ENCODE measurements at regions not wholly inside any gene's neighbourhood (a gene's known extent, or its start where the extent isn't known, plus 50 kb on each side); places are given as distances from the start of the nearest gene placed in this dataset.
"Not testable (repeated sequence)": the region's sequence is repeated elsewhere in the genome, so short reads cannot be mapped to it uniquely, and the experiment has no call there.

GRCh38 chr2:111345439-111345838 lies 224.7 kb downstream of the BCL2L11 start:
- not testable (repeated sequence) for H3K9ac ChIP-seq (ENCODE audit: low read length); H3K4me2 ChIP-seq (ENCODE audit: low read length); H3K4me3 ChIP-seq (ENCODE audit: low read length); H4K5ac ChIP-seq (ENCODE audit: low read length); H2BK15ac ChIP-seq (replicated peaks; ENCODE audit: low read depth); H3K27ac ChIP-seq (ENCODE audit: low read depth, low read length); H3K18ac ChIP-seq (ENCODE audit: low read length); H3K4me1 ChIP-seq (ENCODE audit: control insufficient read depth, low read depth, low read length); H2BK120ac ChIP-seq (ENCODE audit: low read depth, low read length); H4K8ac ChIP-seq (ENCODE audit: low read depth, low read length); H2AK5ac ChIP-seq (ENCODE audit: low read length); H3K79me1 ChIP-seq (ENCODE audit: low read length); H3K36me3 ChIP-seq (ENCODE audit: control insufficient read depth, insufficient read depth, low read length); DNase-seq; H3K4ac ChIP-seq (ENCODE audit: low read depth, low read length); H3K79me2 ChIP-seq (ENCODE audit: control insufficient read depth, insufficient read depth, low read length); H3K23ac ChIP-seq (ENCODE audit: low read length); H3K27me3 ChIP-seq (ENCODE audit: insufficient read depth, low read length, poor library complexity); H2BK5ac ChIP-seq (ENCODE audit: low read length); H3K56ac ChIP-seq (ENCODE audit: low read length)
- WGBS (ENCODE audit: extremely low coverage, insufficient coverage, low lambda C conversion rate) = no CpG with 5 or more reads among the region's 3 CpGs

GRCh38 chr2:111346018-111346930 lies 225.6 kb downstream of the BCL2L11 start:
- not testable (repeated sequence) for H3K23ac ChIP-seq (ENCODE audit: low read length); H3K36me3 ChIP-seq (ENCODE audit: control insufficient read depth, insufficient read depth, low read length); H4K8ac ChIP-seq (ENCODE audit: low read depth, low read length); H3K4me3 ChIP-seq (ENCODE audit: low read length); H3K4ac ChIP-seq (ENCODE audit: low read depth, low read length); H2BK15ac ChIP-seq (replicated peaks; ENCODE audit: low read depth); H3K4me1 ChIP-seq (ENCODE audit: control insufficient read depth, low read depth, low read length); H2BK120ac ChIP-seq (ENCODE audit: low read depth, low read length); H3K27ac ChIP-seq (ENCODE audit: low read depth, low read length); H3K4me2 ChIP-seq (ENCODE audit: low read length); H2AK5ac ChIP-seq (ENCODE audit: low read length); H3K27me3 ChIP-seq (ENCODE audit: insufficient read depth, low read length, poor library complexity); H3K79me2 ChIP-seq (ENCODE audit: control insufficient read depth, insufficient read depth, low read length); H3K56ac ChIP-seq (ENCODE audit: low read length); H3K9ac ChIP-seq (ENCODE audit: low read length); H2BK5ac ChIP-seq (ENCODE audit: low read length); H4K5ac ChIP-seq (ENCODE audit: low read length); H3K79me1 ChIP-seq (ENCODE audit: low read length); H3K18ac ChIP-seq (ENCODE audit: low read length)
- peak; percentile 16 for DNase-seq
- no CpG with 5 or more reads among the region's 14 CpGs for WGBS (ENCODE audit: extremely low coverage, insufficient coverage, low lambda C conversion rate)

GRCh38 chr2:111347695-111348094 lies 227.0 kb downstream of the BCL2L11 start:
- not testable (repeated sequence) for H3K18ac ChIP-seq (ENCODE audit: low read length); H3K23ac ChIP-seq (ENCODE audit: low read length); H3K36me3 ChIP-seq (ENCODE audit: control insufficient read depth, insufficient read depth, low read length); H3K56ac ChIP-seq (ENCODE audit: low read length); H3K4me3 ChIP-seq (ENCODE audit: low read length); H4K8ac ChIP-seq (ENCODE audit: low read depth, low read length); DNase-seq; H3K4me1 ChIP-seq (ENCODE audit: control insufficient read depth, low read depth, low read length); H3K79me2 ChIP-seq (ENCODE audit: control insufficient read depth, insufficient read depth, low read length); H3K9ac ChIP-seq (ENCODE audit: low read length); H3K27ac ChIP-seq (ENCODE audit: low read depth, low read length); H3K27me3 ChIP-seq (ENCODE audit: insufficient read depth, low read length, poor library complexity); H2AK5ac ChIP-seq (ENCODE audit: low read length); H2BK15ac ChIP-seq (replicated peaks; ENCODE audit: low read depth); H4K5ac ChIP-seq (ENCODE audit: low read length); H3K4ac ChIP-seq (ENCODE audit: low read depth, low read length); H2BK120ac ChIP-seq (ENCODE audit: low read depth, low read length); H3K4me2 ChIP-seq (ENCODE audit: low read length); H2BK5ac ChIP-seq (ENCODE audit: low read length); H3K79me1 ChIP-seq (ENCODE audit: low read length)
- WGBS (ENCODE audit: extremely low coverage, insufficient coverage, low lambda C conversion rate) = no CpG with 5 or more reads among the region's 1 CpG

- H3K36me3 ChIP-seq (ENCODE audit: control insufficient read depth, insufficient read depth, low read length); H3K9ac ChIP-seq (ENCODE audit: low read length); H3K18ac ChIP-seq (ENCODE audit: low read length); H3K23ac ChIP-seq (ENCODE audit: low read length); H2BK120ac ChIP-seq (ENCODE audit: low read depth, low read length); H3K4me1 ChIP-seq (ENCODE audit: control insufficient read depth, low read depth, low read length); H3K27me3 ChIP-seq (ENCODE audit: insufficient read depth, low read length, poor library complexity); H3K79me2 ChIP-seq (ENCODE audit: control insufficient read depth, insufficient read depth, low read length); H2AK5ac ChIP-seq (ENCODE audit: low read length); H4K8ac ChIP-seq (ENCODE audit: low read depth, low read length); H3K56ac ChIP-seq (ENCODE audit: low read length); H2BK15ac ChIP-seq (replicated peaks; ENCODE audit: low read depth); H3K4me3 ChIP-seq (ENCODE audit: low read length); H3K79me1 ChIP-seq (ENCODE audit: low read length); H3K4ac ChIP-seq (ENCODE audit: low read depth, low read length); H4K5ac ChIP-seq (ENCODE audit: low read length); DNase-seq; H3K4me2 ChIP-seq (ENCODE audit: low read length); H3K27ac ChIP-seq (ENCODE audit: low read depth, low read length); H2BK5ac ChIP-seq (ENCODE audit: low read length): not testable (repeated sequence)
- WGBS (ENCODE audit: extremely low coverage, insufficient coverage, low lambda C conversion rate) = no CpG with 5 or more reads among the region's 7 CpGs
These were observed 227.6 kb downstream of the BCL2L11 start for GRCh38 chr2:111348316-111348715.

- H3K4me1 ChIP-seq (ENCODE audit: control insufficient read depth, low read depth, low read length); H3K56ac ChIP-seq (ENCODE audit: low read length); H3K23ac ChIP-seq (ENCODE audit: low read length); H3K18ac ChIP-seq (ENCODE audit: low read length); H2BK5ac ChIP-seq (ENCODE audit: low read length); H2BK120ac ChIP-seq (ENCODE audit: low read depth, low read length); DNase-seq; H3K79me1 ChIP-seq (ENCODE audit: low read length); H4K8ac ChIP-seq (ENCODE audit: low read depth, low read length); H3K9ac ChIP-seq (ENCODE audit: low read length); H3K27ac ChIP-seq (ENCODE audit: low read depth, low read length); H3K4me3 ChIP-seq (ENCODE audit: low read length); H3K4me2 ChIP-seq (ENCODE audit: low read length); H3K79me2 ChIP-seq (ENCODE audit: control insufficient read depth, insufficient read depth, low read length); H2AK5ac ChIP-seq (ENCODE audit: low read length); H2BK15ac ChIP-seq (replicated peaks; ENCODE audit: low read depth); H4K5ac ChIP-seq (ENCODE audit: low read length); H3K27me3 ChIP-seq (ENCODE audit: insufficient read depth, low read length, poor library complexity); H3K4ac ChIP-seq (ENCODE audit: low read depth, low read length); H3K36me3 ChIP-seq (ENCODE audit: control insufficient read depth, insufficient read depth, low read length): not testable (repeated sequence)
- WGBS (ENCODE audit: extremely low coverage, insufficient coverage, low lambda C conversion rate) = no CpG with 5 or more reads among the region's 13 CpGs
These were observed 234.5 kb downstream of the BCL2L11 start for GRCh38 chr2:111355022-111355817.
